H9 (cell line): ENCODE measurements at regions not wholly inside any gene's neighbourhood (a gene's known extent, or its start where the extent isn't known, plus 50 kb on each side); places are given as distances from the start of the nearest gene placed in this dataset.

Experiments used
- DNase-seq: peaks from one replicate; pipeline ENCODE4 v3.0.0-alpha.2; 2017
- H2AFZ ChIP-seq: one replicate; pipeline ENCODE4 v1.6.1; 2013; ENCODE audit warnings: mild to moderate bottlenecking, low read length, control low read depth, moderate library complexity
- H2AK5ac ChIP-seq: 2 replicates; pipeline ENCODE4 v1.6.1; 2013; ENCODE audit warnings: low read length, control low read depth, mixed read lengths; ENCODE audit not compliant: insufficient read length
- H2BK120ac ChIP-seq: one replicate; pipeline ENCODE4 v1.6.1; 2013; ENCODE audit warnings: low read depth, mild to moderate bottlenecking, low read length, control low read depth, inconsistent platforms; ENCODE audit not compliant: poor library complexity, severe bottlenecking
- H2BK12ac ChIP-seq: 2 replicates; pipeline ENCODE4 v1.6.1; 2013; ENCODE audit warnings: low read length, control low read depth, mixed read lengths, low read depth; ENCODE audit not compliant: insufficient read length
- H2BK15ac ChIP-seq: 2 replicates; pipeline ENCODE4 v1.6.1; 2013; ENCODE audit warnings: low read depth, low read length, control low read depth
- H2BK20ac ChIP-seq: one replicate; pipeline ENCODE4 v1.6.1; 2013; ENCODE audit warnings: low read depth, mild to moderate bottlenecking, low read length, control low read depth, inconsistent platforms; ENCODE audit not compliant: poor library complexity, severe bottlenecking
- H2BK5ac ChIP-seq: 2 replicates; pipeline ENCODE4 v1.6.1; 2013; ENCODE audit warnings: low read length, control low read depth, mixed read lengths; ENCODE audit not compliant: insufficient read length
- H3K14ac ChIP-seq: 2 replicates; pipeline ENCODE4 v1.6.1; 2013; ENCODE audit warnings: low read length, control low read depth; ENCODE audit not compliant: insufficient read depth
- H3K18ac ChIP-seq: 2 replicates; pipeline ENCODE4 v1.6.1; 2013; ENCODE audit warnings: low read depth, mild to moderate bottlenecking, mixed read lengths, low read length, control low read depth; ENCODE audit not compliant: insufficient read length
- H3K23ac ChIP-seq: 2 replicates; pipeline ENCODE4 v1.6.1; 2013; ENCODE audit warnings: low read length, control low read depth, mixed read lengths, low read depth; ENCODE audit not compliant: insufficient read length
- H3K23me2 ChIP-seq: 2 replicates; pipeline ENCODE4 v1.6.1; 2013; ENCODE audit warnings: low read depth, mild to moderate bottlenecking, mixed read lengths, low read length, control low read depth; ENCODE audit not compliant: insufficient read length, poor library complexity, severe bottlenecking
- H3K27ac ChIP-seq: 2 replicates; pipeline ENCODE4 v1.5.1; 2013; ENCODE audit warnings: low read length, control low read depth, mixed read lengths, low read depth; ENCODE audit not compliant: insufficient read length
- H3K27me3 ChIP-seq: 2 replicates; pipeline ENCODE4 v1.6.1; 2013; ENCODE audit warnings: low read length, control low read depth, inconsistent platforms; ENCODE audit not compliant: insufficient read depth
- H3K4ac ChIP-seq: 2 replicates; pipeline ENCODE4 v1.6.1; 2013; ENCODE audit warnings: low read depth, mild to moderate bottlenecking, control low read depth, inconsistent platforms, low read length, moderate library complexity
- H3K4me1 ChIP-seq: 2 replicates; pipeline ENCODE4 v1.6.1; 2013; ENCODE audit warnings: low read length, control low read depth, inconsistent platforms; ENCODE audit not compliant: insufficient read depth
- H3K4me2 ChIP-seq: 2 replicates; pipeline ENCODE4 v1.6.1; 2013; ENCODE audit warnings: low read length, control low read depth, mixed read lengths; ENCODE audit not compliant: insufficient read length, insufficient read depth
- H3K56ac ChIP-seq: 2 replicates; pipeline ENCODE4 v1.6.1; 2013; ENCODE audit warnings: low read depth, mild to moderate bottlenecking, mixed read lengths, low read length, control low read depth; ENCODE audit not compliant: insufficient read length
- H3K79me1 ChIP-seq: 2 replicates; pipeline ENCODE4 v1.6.1; 2013; ENCODE audit warnings: low read depth, mild to moderate bottlenecking, moderate library complexity, low read length, control low read depth, inconsistent platforms; ENCODE audit not compliant: insufficient read depth, poor library complexity, severe bottlenecking
- H3K79me2 ChIP-seq: 2 replicates; pipeline ENCODE4 v1.6.1; 2013; ENCODE audit warnings: low read length, control low read depth, inconsistent platforms; ENCODE audit not compliant: insufficient read depth
- H3K9ac ChIP-seq: 2 replicates; pipeline ENCODE4 v1.6.1; 2013; ENCODE audit warnings: low read length, control low read depth, mixed read lengths; ENCODE audit not compliant: insufficient read length; ENCODE audit errors: extremely low read depth
- H3K9me3 ChIP-seq: one replicate; pipeline ENCODE4 v1.6.1; 2013; ENCODE audit warnings: low read depth, low read length, inconsistent platforms; ENCODE audit not compliant: control insufficient read depth
- H3T11ph ChIP-seq: one replicate; pipeline ENCODE4 v1.6.1; 2013; ENCODE audit warnings: mild to moderate bottlenecking, low read length, control low read depth, inconsistent platforms
- H4K20me1 ChIP-seq: one replicate; pipeline ENCODE4 v1.6.1; 2013; ENCODE audit not compliant: control insufficient read depth, insufficient read length, insufficient read depth
- H4K5ac ChIP-seq: 2 replicates; pipeline ENCODE4 v1.6.1; 2013; ENCODE audit warnings: low read depth, mild to moderate bottlenecking, mixed read lengths, low read length, control low read depth; ENCODE audit not compliant: insufficient read length
- H4K8ac ChIP-seq: replicated peaks from 2 replicates; pipeline ENCODE4 v1.6.1; 2013; ENCODE audit warnings: low read length, control low read depth, mixed read lengths, low read depth; ENCODE audit not compliant: insufficient read length
- H4K91ac ChIP-seq: 2 replicates; pipeline ENCODE4 v1.6.1; 2013; ENCODE audit warnings: low read depth, mild to moderate bottlenecking, moderate library complexity, mixed read lengths, low read length, control low read depth; ENCODE audit not compliant: insufficient read length
- H3K27ac Mint-ChIP-seq, 3 experiments: 2 replicates in 2 of 3; 3 replicates in 1 of 3; pipeline ENCODE4 v1.8.0; 2020 to 2021; ENCODE audit warnings: mixed read lengths in 3 of 3, mild to moderate bottlenecking in 1 of 3, moderate library complexity in 1 of 3
- H3K27me3 Mint-ChIP-seq: 2 replicates; pipeline ENCODE4 v1.8.0; 2021; ENCODE audit warnings: low read depth, mild to moderate bottlenecking, moderate library complexity, mixed read lengths
- H3K36me3 Mint-ChIP-seq, 3 experiments: 2 replicates in 2 of 3; 3 replicates in 1 of 3; pipeline ENCODE4 v1.8.0; 2020 to 2021; ENCODE audit warnings: low read depth in 3 of 3, mixed read lengths in 3 of 3; ENCODE audit not compliant: insufficient read depth in 1 of 3
- H3K4me1 Mint-ChIP-seq, 2 experiments: 2 replicates each; pipeline ENCODE4 v1.8.0; 2020; ENCODE audit warnings: mixed read lengths in 2 of 2
- H3K4me3 Mint-ChIP-seq, 2 experiments: 2 replicates in 1 of 2; 3 replicates in 1 of 2; pipeline ENCODE4 v1.8.0; 2020 to 2021; ENCODE audit warnings: mild to moderate bottlenecking in 2 of 2, mixed read lengths in 2 of 2, moderate library complexity in 1 of 2
- H3K9me3 Mint-ChIP-seq, 2 experiments: 2 replicates in 1 of 2; 3 replicates in 1 of 2; pipeline ENCODE4 v1.8.0; 2020; ENCODE audit warnings: mild to moderate bottlenecking in 2 of 2, mixed read lengths in 2 of 2, moderate library complexity in 1 of 2
- CTCF ChIP-seq: fragments of 200-600 bp; sonication (generic); conservative IDR thresholded peaks from 3 replicates; pipeline ENCODE4 v1.8.0; 2021; ENCODE audit warnings: antibody characterized with exemption, mild to moderate bottlenecking
- WGBS: extraction: QIAGEN DNeasy Blood & Tissue Kit; methylation state at CpG from one replicate; pipeline ENCODE4 v1.1.7; 2013; ENCODE audit warnings: missing lambda C conversion rate, low lambda C conversion rate, mixed read lengths; ENCODE audit not compliant: insufficient read length; ENCODE audit errors: extremely low coverage; 5-methylcytosine and 5-hydroxymethylcytosine counted together

DNA sequence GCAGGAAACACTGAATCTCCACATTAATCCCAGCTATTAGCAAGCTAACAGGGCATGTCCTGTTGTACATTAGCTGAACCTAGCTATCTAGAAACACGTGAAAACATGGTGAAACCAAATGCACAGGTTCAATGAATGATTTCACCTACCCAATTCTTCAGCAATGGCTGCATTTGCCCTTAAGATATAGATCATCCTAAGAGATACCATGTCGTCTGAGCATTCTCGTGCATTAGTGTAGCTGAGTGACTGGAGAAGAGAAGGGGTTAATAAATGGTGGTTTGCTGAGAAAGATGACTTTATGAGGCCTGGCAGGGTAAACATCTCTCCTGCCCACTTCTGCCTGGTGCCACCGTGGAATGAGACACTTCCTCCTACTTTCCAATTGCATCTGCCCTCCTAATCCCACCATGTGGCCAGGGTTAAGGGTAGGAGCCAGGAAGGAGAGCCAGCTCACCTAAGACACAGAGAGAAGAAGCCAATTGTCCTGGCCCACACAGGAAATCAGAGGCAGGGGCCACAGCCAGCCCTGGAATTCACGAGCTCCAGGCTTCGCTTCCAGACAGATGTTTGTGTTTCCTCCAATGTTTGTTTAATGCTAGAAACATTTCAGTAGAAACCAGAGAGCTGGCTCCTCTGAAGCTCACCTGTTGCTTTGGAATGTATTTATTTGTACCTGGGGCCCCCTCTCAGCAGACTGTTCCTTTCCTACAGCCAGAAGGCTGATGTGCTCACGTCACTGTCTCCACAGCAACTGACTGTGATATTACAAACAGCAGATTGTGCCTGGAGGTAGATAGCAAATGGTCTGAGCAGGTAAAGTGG is 126.0 kb upstream of the PARP11 start:
- DNase-seq = no peak
- H3K9me3 ChIP-seq = no peaks in the 10 kb centered on the region
- peaks cover 4% of the 10 kb centered on the region; the same call in 1 of the 2 replicates for H3K4me1 ChIP-seq
- no peak overlapping the region for H3T11ph ChIP-seq
- Mint-ChIP-seq H3K9me3 (peaks cover 3 to 12% of the 10 kb centered on the region in 2 experiments; a peak in 4 of 5 replicates), H3K4me3 (no peak overlapping the region), H3K27me3 (peaks cover 16% of the 10 kb centered on the region), H3K4me1 (peaks cover 7 to 20% of the 10 kb centered on the region in 2 experiments), H3K27ac (no peak overlapping the region), H3K36me3 (peaks cover 0 to 9% (median 8%) of the 10 kb centered on the region in 3 experiments; a peak in 4 of 7 replicates)
- H3K79me1 ChIP-seq = no peaks in the 10 kb centered on the region
- no peak overlapping the region for H3K4ac ChIP-seq
- H2BK12ac ChIP-seq = no peak overlapping the region
- H3K27ac ChIP-seq = no peak overlapping the region
- no peak overlapping the region for H3K18ac ChIP-seq
- no peaks in the 10 kb centered on the region for H3K27me3 ChIP-seq
- H3K14ac ChIP-seq = peak overlapping the region; percentile 64; the same call in 1 of the 2 replicates
- H4K5ac ChIP-seq = no peak overlapping the region
- no peak overlapping the region for H2AFZ ChIP-seq
- no peak overlapping the region for H3K4me2 ChIP-seq
- no peak overlapping the region for H3K9ac ChIP-seq
- H3K79me2 ChIP-seq = no peaks in the 10 kb centered on the region
- H2BK120ac ChIP-seq = peak overlapping the region; percentile 15
- H3K56ac ChIP-seq = no peak overlapping the region
- no peak overlapping the region for H2AK5ac ChIP-seq
- no peak overlapping the region for H3K23ac ChIP-seq
- H4K91ac ChIP-seq = no peak overlapping the region
- no peak for TF ChIP-seq CTCF
- WGBS = no CpG with 5 or more reads among the region's 7 CpGs
- H2BK5ac ChIP-seq = peak overlapping the region; percentile 32
- no peaks in the 10 kb centered on the region for H4K20me1 ChIP-seq
- no peak overlapping the region for H2BK20ac ChIP-seq
- H4K8ac ChIP-seq = no peak overlapping the region
- no peak overlapping the region for H2BK15ac ChIP-seq
- H3K23me2 ChIP-seq = no peaks in the 10 kb centered on the region
